Right renal cortex interstitium (tissue), 3 donors: ENCODE measurements at regions not wholly inside any gene's neighbourhood (a gene's known extent, or its start where the extent isn't known, plus 50 kb on each side); places are given as distances from the start of the nearest gene placed in this dataset.
"Not testable (repeated sequence)": the region's sequence is repeated elsewhere in the genome, so short reads cannot be mapped to it uniquely, and the experiment has no call there.

Experiments used
- DNase-seq, 3 donors: peaks; one replicate each; pipeline ENCODE4 v3.0.0-alpha.2; 2013; ENCODE audit warnings: low read depth in 3 of 3, low spot score in 2 of 3

DNA sequence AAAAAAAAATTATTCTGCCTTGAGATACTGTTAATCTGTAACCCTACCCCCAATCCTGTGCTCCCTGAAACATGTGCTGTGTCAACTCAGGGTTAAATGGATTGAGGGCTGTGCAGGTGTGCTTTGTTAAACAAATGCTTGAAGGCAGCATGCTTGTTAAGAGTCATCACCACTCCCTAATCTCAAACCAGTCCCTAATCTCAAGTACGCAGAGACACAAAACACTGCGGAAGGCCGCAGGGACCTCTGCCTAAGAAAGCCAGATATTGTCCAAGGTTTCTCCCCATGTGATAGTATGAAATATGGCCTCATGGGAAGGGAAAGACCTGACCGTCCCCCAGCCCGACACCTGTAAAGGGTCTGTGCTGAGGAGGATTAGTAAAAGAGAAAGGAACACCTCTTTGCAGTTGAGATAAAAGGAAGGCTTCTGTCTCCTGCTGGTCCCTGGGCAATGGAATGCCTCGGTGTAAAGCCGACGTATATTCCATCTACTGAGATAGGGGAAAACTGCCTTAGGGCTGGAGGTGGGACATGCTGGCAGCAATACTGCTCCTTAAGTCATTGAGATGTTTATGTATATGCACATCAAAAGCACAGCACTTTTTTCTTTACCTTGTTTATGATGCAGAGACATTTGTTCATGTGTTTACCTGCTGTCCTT lies 402.6 kb downstream of the TBC1D32 start:
- DNase-seq: not testable (repeated sequence)

DNA sequence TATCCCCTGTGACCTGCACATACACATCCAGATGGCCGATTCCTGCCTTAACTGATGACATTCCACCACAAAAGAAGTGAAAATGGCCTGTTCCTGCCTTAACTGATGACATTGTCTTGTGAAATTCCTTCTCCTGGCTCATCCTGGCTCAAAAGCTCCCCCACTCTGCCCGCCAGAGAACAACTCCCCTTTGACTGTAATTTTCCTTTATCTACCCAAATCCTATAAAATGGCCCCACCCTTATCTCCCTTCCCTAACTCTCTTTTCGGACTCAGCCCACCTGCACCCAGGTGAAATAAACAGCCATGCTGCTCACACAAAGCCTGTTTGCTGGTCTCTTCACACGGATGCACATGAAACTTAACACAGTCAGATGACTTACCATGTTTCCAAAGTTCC lies 403.8 kb downstream of the TBC1D32 start:
- DNase-seq: not testable (repeated sequence)

DNA sequence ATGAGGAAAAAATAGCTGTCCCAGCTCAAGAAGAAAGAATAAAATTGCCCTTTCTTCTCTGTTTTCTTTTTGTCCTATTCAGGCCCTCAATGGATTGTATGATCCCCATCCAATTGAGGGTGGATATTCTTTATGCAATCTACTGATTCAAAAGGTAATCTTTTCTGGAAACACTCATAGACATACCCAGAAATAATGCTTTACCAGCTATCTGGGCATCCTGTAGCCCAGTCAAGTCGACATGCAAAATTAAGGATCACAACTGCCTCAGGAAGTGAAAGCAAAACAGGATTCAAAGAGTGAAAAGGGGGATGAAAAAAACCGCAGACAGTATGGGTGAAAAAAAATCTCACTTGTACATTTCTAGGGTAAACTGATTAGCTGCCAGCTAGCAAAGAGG lies 410.1 kb downstream of the TBC1D32 start:
- DNase-seq: no peak

DNA sequence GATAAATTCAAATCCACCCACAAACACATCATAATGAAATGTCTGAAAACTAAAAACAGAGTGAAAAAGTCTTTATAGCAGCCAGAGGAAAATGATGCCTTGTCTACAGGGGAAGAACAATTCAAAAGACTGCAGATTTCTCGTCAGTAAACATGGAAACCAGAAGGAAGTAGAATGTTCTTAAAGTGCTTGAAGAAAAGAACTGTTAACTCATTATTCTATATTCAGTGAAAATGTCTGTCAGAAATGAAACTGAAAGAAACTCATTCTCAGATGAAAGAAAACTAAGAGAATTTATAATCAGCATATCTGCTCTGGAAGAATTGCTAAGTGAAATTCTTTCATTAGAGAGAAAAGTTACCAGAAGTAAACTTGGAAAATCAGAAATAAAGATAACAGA lies 416.1 kb downstream of the TBC1D32 start:
- DNase-seq: no peak

DNA sequence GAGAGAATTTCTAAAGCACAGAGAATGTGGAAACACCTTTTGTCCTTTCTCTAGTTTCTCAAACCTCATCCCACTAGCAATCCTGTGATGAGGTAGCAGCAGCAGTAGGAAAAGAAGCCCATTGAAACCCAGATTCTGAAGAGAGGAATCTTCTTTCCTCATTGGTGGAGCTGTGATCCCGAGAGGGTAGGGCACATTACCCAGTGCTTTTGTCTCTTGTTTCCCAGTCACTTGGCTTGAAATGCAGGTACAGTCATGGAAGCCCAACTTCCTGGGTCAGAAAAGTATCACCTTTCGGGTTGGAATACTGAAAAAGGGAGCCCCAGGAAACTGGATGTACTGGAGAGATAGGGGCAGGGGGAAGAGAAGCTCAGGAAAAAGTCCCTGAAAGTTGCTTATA lies 417.4 kb downstream of the TBC1D32 start:
- no peak for DNase-seq

GRCh38 chr6:120913486-120913885 lies 420.8 kb downstream of the TBC1D32 start:
- DNase-seq: no peak

DNA sequence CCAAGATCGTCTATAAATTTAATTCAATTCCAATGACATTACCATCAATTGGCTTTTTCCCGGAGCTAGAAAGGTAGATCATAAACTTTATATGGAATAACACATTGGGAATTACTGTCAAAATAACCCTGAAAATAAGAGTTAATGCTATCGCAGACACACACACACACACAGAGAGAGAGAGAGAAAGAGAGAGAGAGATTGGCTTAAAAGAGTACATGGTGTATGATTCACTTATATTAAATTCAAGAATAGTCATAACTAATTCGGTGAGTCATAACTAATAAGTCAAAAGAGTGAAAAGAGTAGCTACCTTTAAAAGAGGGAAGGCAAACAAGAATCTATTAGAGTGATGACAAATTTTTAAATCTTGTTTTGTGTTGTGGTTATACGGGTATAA lies 425.5 kb downstream of the TBC1D32 start:
- DNase-seq: no peak

- DNase-seq: no peak
Observed at GRCh38 chr6:120903836-120904235, 430.4 kb downstream of the TBC1D32 start.

- no peak for DNase-seq
Observed at GRCh38 chr6:120899932-120900331, 434.3 kb downstream of the TBC1D32 start.

- no peak for DNase-seq
Observed at GRCh38 chr6:120894077-120894476, 440.2 kb downstream of the TBC1D32 start.

DNA sequence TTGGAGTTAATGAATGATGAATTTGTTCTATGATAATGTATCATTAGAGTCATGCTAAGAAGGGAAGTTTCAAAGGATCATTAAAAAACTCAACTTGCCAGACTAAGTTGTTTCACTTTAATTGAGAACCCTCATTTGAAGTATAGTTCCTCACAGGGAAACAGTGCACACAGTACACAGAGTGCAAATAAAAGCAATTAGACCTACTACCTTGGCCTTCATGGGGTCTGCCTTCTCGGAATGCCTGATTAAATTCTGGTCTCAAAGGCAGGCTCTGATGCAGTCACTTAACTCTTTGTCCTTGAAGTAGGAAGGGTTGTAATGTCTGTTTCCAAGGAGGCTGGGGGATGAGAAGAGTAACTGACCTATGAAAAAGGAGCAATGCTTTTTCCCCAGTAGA lies 457.3 kb downstream of the TBC1D32 start:
- DNase-seq: no peak

DNA sequence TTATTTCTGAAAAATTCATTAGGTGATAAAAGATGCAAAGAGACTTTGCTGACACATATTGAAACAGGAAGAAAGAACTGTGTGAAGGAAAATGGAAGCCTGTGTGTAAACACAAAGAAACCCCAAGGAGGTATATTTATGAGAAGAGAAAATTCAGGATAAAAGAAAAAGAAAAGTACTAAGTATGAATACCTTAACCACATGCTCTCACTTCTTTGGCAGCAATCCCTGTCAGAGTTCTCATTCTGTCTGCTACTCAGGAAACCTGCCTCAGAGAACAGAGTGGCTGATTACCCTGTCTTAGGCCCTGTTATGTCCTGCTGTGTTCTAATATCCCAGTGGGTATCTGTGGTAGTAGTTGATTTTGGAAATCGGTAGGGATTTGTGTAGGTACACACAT lies 457.9 kb downstream of the TBC1D32 start:
- no peak for DNase-seq

GRCh38 chr6:120875900-120876299 lies 458.4 kb downstream of the TBC1D32 start:
- DNase-seq: no peak

GRCh38 chr6:120874422-120874821 lies 459.9 kb downstream of the TBC1D32 start:
- no peak for DNase-seq

DNA sequence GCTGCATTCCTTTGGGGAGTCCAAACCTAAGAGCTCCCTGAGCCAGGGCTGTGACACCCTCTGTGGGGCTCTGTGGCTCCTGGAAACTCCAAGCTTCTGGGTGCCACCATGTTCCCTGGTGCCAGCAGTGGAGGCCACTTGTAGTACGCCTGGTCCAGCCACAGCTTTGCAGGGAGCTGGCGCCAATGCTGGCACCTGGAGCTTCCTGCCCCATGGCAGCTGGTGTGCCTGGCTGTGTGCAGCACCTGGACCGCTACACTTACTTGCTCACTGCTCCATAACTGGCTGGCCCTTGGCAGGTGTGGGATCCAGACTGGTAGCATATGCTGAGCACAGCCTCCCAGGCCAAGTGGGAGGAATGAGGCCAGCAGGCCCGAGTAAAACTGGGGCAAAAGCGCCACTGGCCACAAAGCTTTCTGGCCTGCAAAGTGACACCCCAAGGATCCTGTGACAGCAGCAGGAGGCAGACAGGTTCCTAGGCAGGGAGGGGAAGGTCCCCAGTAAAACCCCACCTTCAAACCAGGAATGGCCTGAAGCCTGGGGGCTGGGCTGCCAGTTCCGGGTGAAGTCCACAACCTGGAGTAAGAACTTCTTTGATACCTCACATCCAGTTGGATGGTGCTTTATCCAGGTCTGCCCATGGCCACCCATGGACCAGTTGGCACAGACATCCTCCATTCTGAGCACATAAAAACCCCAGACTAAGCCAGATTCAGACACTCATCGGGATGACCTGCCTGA lies 461.0 kb downstream of the TBC1D32 start:
- DNase-seq: no peak

GRCh38 chr6:120872262-120872578 lies 462.1 kb downstream of the TBC1D32 start:
- no peak for DNase-seq

GRCh38 chr6:120871416-120872261 lies 462.6 kb downstream of the TBC1D32 start:
- no peak for DNase-seq

DNA sequence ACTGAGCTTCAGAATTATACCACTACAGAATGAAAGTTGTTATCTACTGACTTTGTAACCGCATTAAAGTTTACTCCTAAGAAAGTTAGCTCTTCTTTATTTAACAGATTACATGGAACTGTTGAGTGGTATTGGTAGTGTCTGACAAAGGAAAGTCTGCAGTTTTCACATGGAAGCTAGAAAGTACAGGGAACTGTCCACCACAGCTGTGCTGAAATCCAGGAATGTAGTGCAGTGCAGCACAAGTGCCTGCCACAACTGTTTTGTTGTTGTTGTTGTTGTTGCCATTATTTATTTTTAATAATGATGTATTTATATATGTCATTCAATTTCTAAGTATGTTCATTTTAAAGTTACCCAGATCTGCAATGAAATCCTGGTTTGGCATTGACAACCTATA lies 464.9 kb downstream of the TBC1D32 start:
- no peak for DNase-seq

- DNase-seq: no peak
Observed at GRCh38 chr6:120857422-120857821, 476.9 kb downstream of the TBC1D32 start.

DNA sequence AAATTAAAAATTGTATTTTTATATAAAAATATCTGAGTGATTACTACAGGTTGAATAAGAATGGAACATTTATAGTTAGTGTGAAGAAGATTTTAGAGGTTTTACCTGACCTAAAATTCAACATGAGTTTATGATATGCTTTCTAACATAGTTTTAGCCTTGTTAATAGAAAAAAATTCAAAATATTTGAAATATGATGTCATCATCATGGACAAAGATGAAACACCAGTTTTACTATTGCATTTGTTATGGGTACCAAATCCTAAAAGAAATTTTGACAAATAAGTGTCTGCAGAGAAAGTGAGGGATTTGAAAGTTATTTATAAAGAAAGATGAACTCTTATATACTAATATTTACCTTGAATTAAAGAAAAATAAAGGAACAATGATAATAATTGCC lies 479.7 kb downstream of the TBC1D32 start:
- DNase-seq: no peak

GRCh38 chr6:120853489-120853888 lies 480.8 kb downstream of the TBC1D32 start:
- DNase-seq: no peak
